ENCODE measurements at regions not wholly inside any gene's neighbourhood (a gene's known extent, or its start where the extent isn't known, plus 50 kb on each side); places are given as distances from the start of the nearest gene placed in this dataset.

DNA sequence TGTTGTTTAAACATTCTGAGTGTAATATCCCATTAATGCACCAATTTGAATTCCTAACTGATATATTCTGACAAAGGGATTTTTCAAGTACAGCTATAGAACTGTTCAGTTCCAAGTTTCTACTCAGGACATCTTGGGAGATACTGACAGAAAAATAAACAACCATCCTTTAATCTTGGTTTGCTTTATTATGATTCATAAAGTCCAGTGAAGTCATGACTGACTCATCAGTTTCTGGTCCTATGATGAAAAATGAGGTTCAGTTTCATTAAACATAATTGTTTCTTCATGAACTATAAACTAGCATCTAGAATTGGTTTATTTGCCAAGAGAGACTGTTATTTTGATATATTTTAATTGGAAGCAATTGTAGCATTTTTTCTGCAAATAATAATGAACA lies 896.2 kb downstream of the CCDC85A start:
- Histone ChIP-seq H3K27me3 (no peaks in the 10 kb centered on the region), H3K4me3 (no peak overlapping the region), H3K4me1 (no peaks in the 10 kb centered on the region), H3K9me3 (no peaks in the 10 kb centered on the region), H3K27ac (no peak overlapping the region), H3K36me3 (no peaks in the 10 kb centered on the region)
- no peak for DNase-seq
- TF ChIP-seq, protein P1, sequence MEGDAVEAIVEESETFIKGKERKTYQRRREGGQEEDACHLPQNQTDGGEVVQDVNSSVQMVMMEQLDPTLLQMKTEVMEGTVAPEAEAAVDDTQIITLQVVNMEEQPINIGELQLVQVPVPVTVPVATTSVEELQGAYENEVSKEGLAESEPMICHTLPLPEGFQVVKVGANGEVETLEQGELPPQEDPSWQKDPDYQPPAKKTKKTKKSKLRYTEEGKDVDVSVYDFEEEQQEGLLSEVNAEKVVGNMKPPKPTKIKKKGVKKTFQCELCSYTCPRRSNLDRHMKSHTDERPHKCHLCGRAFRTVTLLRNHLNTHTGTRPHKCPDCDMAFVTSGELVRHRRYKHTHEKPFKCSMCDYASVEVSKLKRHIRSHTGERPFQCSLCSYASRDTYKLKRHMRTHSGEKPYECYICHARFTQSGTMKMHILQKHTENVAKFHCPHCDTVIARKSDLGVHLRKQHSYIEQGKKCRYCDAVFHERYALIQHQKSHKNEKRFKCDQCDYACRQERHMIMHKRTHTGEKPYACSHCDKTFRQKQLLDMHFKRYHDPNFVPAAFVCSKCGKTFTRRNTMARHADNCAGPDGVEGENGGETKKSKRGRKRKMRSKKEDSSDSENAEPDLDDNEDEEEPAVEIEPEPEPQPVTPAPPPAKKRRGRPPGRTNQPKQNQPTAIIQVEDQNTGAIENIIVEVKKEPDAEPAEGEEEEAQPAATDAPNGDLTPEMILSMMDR (IDR thresholded peaks at IDR 0.05), result no peak
- TF ChIP-seq POLR2A (IDR thresholded peaks at IDR 0.05), result no peak
- intact Hi-C loops (cut with DNase I), result no loop called here
- ATAC-seq, result no peak

DNA sequence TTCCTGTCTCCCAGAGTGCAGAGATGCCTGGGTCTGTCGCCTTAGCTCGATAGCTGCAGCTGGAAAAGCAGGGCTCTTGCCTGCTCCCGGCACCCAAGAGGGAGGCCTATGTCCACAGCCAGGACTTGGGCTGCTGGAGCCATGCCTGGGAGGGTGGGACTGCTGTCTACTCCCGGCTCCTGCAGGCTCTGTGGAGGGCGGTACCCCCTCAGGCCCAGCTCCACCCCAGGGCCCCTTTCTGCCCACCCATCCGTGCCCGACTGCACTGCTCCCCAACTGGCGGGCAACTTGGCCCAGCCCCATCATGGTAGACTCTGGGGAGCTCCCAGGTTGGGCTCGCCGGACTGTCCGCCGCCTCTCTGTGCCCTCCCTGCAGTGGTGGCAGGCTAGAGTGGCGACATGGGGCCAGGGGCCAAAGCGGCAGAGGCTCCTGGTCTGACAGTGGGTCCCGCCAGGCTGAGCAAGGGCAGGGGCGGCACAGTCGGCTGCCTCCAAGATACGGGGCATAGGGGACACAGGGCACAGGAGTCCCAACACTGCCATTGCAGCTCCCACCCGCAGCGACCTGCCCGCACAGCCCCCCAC lies 901.0 kb downstream of the CCDC85A start:
- no peak for TF ChIP-seq POLR2A (IDR thresholded peaks at IDR 0.05)
- TF ChIP-seq, protein P1 (IDR thresholded peaks at IDR 0.05), result no peak
- no peaks in the 10 kb centered on the region for H3K4me1 ChIP-seq
- DNase-seq, result no peak
- 17% methylated on average over 1 of the region's 21 CpGs for WGBS (ENCODE audit: insufficient coverage, low coverage, low lambda C conversion rate, missing lambda C conversion rate)
- peak in 1 of 4 donors; percentile 47 for ATAC-seq
- H3K36me3 ChIP-seq, result no peaks in the 10 kb centered on the region
- intact Hi-C loops (cut with DNase I), result no loop called here
- no peaks in the 10 kb centered on the region for H3K9me3 ChIP-seq
- no peak overlapping the region for H3K27ac ChIP-seq
- no peak overlapping the region for H3K4me3 ChIP-seq
- no peaks in the 10 kb centered on the region for H3K27me3 ChIP-seq

DNA sequence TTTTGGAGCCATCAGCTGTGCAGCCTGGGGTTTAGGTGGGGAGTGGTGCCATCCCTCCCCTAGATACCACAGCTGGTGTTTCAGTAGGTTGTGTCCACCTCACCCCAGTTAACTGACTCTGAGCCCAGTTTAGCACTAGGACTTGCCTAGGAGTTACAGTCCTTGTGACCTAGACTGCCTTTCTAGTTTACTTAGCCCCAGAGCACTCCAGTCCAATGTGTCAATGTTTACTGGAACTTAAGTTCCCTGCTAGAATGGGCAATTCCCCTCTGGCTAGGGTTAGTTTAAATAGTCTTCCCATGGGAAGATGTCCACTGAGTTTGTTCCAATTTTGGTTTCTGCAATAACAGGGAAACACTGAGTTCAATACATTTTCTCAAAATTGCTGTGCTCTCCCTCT lies 909.2 kb downstream of the CCDC85A start:
- no peaks in the 10 kb centered on the region for H3K4me1 ChIP-seq
- no peaks in the 10 kb centered on the region for H3K36me3 ChIP-seq
- H3K27me3 ChIP-seq, result no peaks in the 10 kb centered on the region
- intact Hi-C loops (cut with DNase I), result no loop called here
- H3K9me3 ChIP-seq, result no peaks in the 10 kb centered on the region
- ATAC-seq (peak in 2 of 4 donors; percentile 18 to 55), DNase-seq (no peak)
- H3K4me3 ChIP-seq, result no peak overlapping the region
- TF ChIP-seq, protein P1 (IDR thresholded peaks at IDR 0.05), result no peak
- TF ChIP-seq POLR2A (IDR thresholded peaks at IDR 0.05), result no peak
- H3K27ac ChIP-seq, result no peak overlapping the region

GRCh38 chr2:57097855-57098254 lies 914.1 kb downstream of the CCDC85A start:
- TF ChIP-seq, protein P1 (IDR thresholded peaks at IDR 0.05), result no peak
- TF ChIP-seq POLR2A (IDR thresholded peaks at IDR 0.05), result no peak
- H3K36me3 ChIP-seq, result no peaks in the 10 kb centered on the region
- ATAC-seq (no peak), DNase-seq (no peak)
- no peak overlapping the region for H3K27ac ChIP-seq
- H3K27me3 ChIP-seq, result no peaks in the 10 kb centered on the region
- H3K9me3 ChIP-seq, result no peaks in the 10 kb centered on the region
- intact Hi-C loops (cut with DNase I), result no loop called here
- no peak overlapping the region for H3K4me3 ChIP-seq
- WGBS (ENCODE audit: insufficient coverage, low coverage, low lambda C conversion rate, missing lambda C conversion rate), result 50% methylated on average over 1 of the region's 1 CpG
- no peaks in the 10 kb centered on the region for H3K4me1 ChIP-seq

DNA sequence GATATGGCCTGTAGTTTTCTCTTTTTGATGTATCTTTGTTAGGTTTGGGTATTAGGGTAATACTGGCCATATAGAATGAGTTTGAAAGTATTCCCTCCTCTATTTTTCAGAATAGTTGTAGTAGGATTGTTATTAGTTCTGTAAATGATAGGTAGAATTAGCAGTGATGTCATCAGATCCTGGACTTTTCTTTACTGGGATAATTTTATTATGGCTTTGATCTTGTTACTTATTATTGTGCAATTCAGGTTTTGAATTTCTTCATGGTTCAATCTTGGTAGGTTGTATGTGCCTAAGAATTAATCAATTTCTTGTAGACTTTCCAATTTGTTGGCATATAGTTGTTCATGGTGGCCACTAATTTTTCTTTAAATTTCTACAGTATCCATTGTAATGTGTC lies 916.6 kb downstream of the CCDC85A start:
- ATAC-seq, result no peak
- no peak for TF ChIP-seq POLR2A (IDR thresholded peaks at IDR 0.05)
- Histone ChIP-seq H3K4me1 (no peaks in the 10 kb centered on the region), H3K27me3 (no peaks in the 10 kb centered on the region), H3K9me3 (no peaks in the 10 kb centered on the region), H3K36me3 (no peaks in the 10 kb centered on the region), H3K27ac (no peak overlapping the region), H3K4me3 (no peak overlapping the region)
- no peak for DNase-seq
- intact Hi-C loops (cut with DNase I), result no loop called here
